CD4-positive, alpha-beta T cell (primary cell): ENCODE measurements at regions not wholly inside any gene's neighbourhood (a gene's known extent, or its start where the extent isn't known, plus 50 kb on each side); places are given as distances from the start of the nearest gene placed in this dataset.

ENCODE experiments used
- ATAC-seq: fragments of 200-7000 bp; cut with Tn5 transposase; one replicate; pipeline ENCODE4 v1.10.0; 2022; ENCODE audit warnings: mild to moderate bottlenecking; ENCODE audit not compliant: poor library complexity
- CTCF ChIA-PET: fragments of 350-600 bp; sonication (Branson Sonifier 250); formaldehyde crosslinking; loops from one replicate; lab custom pipeline; 2021; ENCODE audit warnings: antibody characterized with exemption, inconsistent platforms; lab: Charles Lee
- POLR2A ChIA-PET: fragments of 350-600 bp; sonication (Branson Sonifier 250); formaldehyde crosslinking; loops from one replicate; lab custom pipeline; 2021; ENCODE audit warnings: antibody characterized with exemption, inconsistent platforms; lab: Charles Lee
- DNase-seq, 14 experiments: peaks; one replicate each; pipeline ENCODE4 v3.0.0-alpha.2; 2013 to 2020; ENCODE audit warnings: mixed read lengths in 2 of 14
- H3K27ac ChIP-seq, 2 donors: one replicate each; pipeline versions ENCODE4 v1.5.1 to v1.7.0; 2013; ENCODE audit warnings: low read length in 2 of 2, low read depth in 1 of 2, mild to moderate bottlenecking in 1 of 2
- H3K27me3 ChIP-seq, 2 experiments: 1 replicate in 1 of 2; 2 replicates in 1 of 2; pipeline versions ENCODE4 v1.6.1 to v1.7.0; 2013; ENCODE audit warnings: low read length in 2 of 2, control low read depth in 1 of 2, mild to moderate bottlenecking in 1 of 2, moderate library complexity in 1 of 2; ENCODE audit not compliant: insufficient read depth in 2 of 2, control insufficient read depth in 1 of 2
- H3K36me3 ChIP-seq: one replicate; pipeline ENCODE4 v1.6.1; 2013; ENCODE audit warnings: low read length, control low read depth; ENCODE audit not compliant: insufficient read depth
- H3K4me1 ChIP-seq: one replicate; pipeline ENCODE4 v1.6.1; 2013; ENCODE audit warnings: low read length, control low read depth; ENCODE audit not compliant: insufficient read depth
- H3K4me3 ChIP-seq: one replicate; pipeline ENCODE4 v1.5.1; 2013; ENCODE audit warnings: mild to moderate bottlenecking, low read length, moderate library complexity
- H3K9me3 ChIP-seq, 2 experiments: 1 replicate in 1 of 2; 2 replicates in 1 of 2; pipeline versions ENCODE4 v1.6.1 to v1.7.0; 2013; ENCODE audit warnings: low read length in 2 of 2, mild to moderate bottlenecking in 2 of 2, control low read depth in 1 of 2, moderate library complexity in 1 of 2; ENCODE audit not compliant: control insufficient read depth in 1 of 2, insufficient read depth in 1 of 2
- H3K27ac Mint-ChIP-seq: one replicate; pipeline ENCODE4 v1.8.0; 2020; ENCODE audit warnings: mixed read lengths
- H3K27me3 Mint-ChIP-seq: one replicate; pipeline ENCODE4 v1.8.0; 2021; ENCODE audit warnings: mixed read lengths
- H3K36me3 Mint-ChIP-seq: one replicate; pipeline ENCODE4 v1.8.0; 2021; ENCODE audit warnings: low read depth, mixed read lengths
- H3K4me1 Mint-ChIP-seq: one replicate; pipeline ENCODE4 v1.8.0; 2021; ENCODE audit warnings: low read depth, mixed read lengths
- H3K4me3 Mint-ChIP-seq: one replicate; pipeline ENCODE4 v1.8.0; 2020; ENCODE audit warnings: mild to moderate bottlenecking, mixed read lengths
- H3K9me3 Mint-ChIP-seq: one replicate; pipeline ENCODE4 v1.8.0; 2020; ENCODE audit warnings: mixed read lengths
- CTCF ChIP-seq: fragments of 200-600 bp; IDR thresholded peaks from one replicate; pipeline ENCODE4 v1.8.0; 2022; ENCODE audit warnings: antibody characterized with exemption, mild to moderate bottlenecking
- intact Hi-C, 2 experiments: fragments of 100-400 bp; cut with DNase I in 1 of 2; cut with micrococcal nuclease in 1 of 2; formaldehyde crosslinking; loops; one replicate each; pipeline versions ENCODE4 v1.15.1 to v1.9.0; 2023 to 2025; cut with DNase I, micrococcal nuclease

- no peaks in the 10 kb centered on the region for H3K27me3 Mint-ChIP-seq
- H3K36me3 Mint-ChIP-seq, result no peaks in the 10 kb centered on the region
- H3K27me3 ChIP-seq, result no peaks in the 10 kb centered on the region
- intact Hi-C loops, result no loop called here
- no peak overlapping the region for H3K4me3 ChIP-seq
- H3K27ac Mint-ChIP-seq, result no peak overlapping the region
- H3K9me3 ChIP-seq, result no peaks in the 10 kb centered on the region
- CTCF ChIA-PET, result no interaction called here
- H3K27ac ChIP-seq, result no peak overlapping the region
- DNase-seq (no peak), ATAC-seq (no peak)
- TF ChIP-seq CTCF, result no peak
- H3K9me3 Mint-ChIP-seq, result peaks cover 3% of the 10 kb centered on the region
- POLR2A ChIA-PET, result no interaction called here
- H3K36me3 ChIP-seq, result no peaks in the 10 kb centered on the region
- peaks cover 4% of the 10 kb centered on the region for H3K4me1 Mint-ChIP-seq
- no peaks in the 10 kb centered on the region for H3K4me1 ChIP-seq
- no peak overlapping the region for H3K4me3 Mint-ChIP-seq
Observed at GRCh38 chr2:217167531-217167930, 307.7 kb upstream of the TNP1 start.

- no peaks in the 10 kb centered on the region for H3K9me3 ChIP-seq
- Mint-ChIP-seq H3K9me3 (peaks cover 3% of the 10 kb centered on the region), H3K27ac (no peak overlapping the region), H3K4me3 (no peak overlapping the region), H3K27me3 (no peaks in the 10 kb centered on the region), H3K4me1 (peaks cover 16% of the 10 kb centered on the region), H3K36me3 (no peaks in the 10 kb centered on the region)
- no peaks in the 10 kb centered on the region for H3K27me3 ChIP-seq
- no peak overlapping the region for H3K4me3 ChIP-seq
- DNase-seq (peak in 2 of 14 experiments; percentile 2 to 8), ATAC-seq (no peak)
- H3K36me3 ChIP-seq, result no peaks in the 10 kb centered on the region
- no peak for TF ChIP-seq CTCF
- ChIA-PET POLR2A (no interaction called here), CTCF (no interaction called here)
- no peak overlapping the region for H3K27ac ChIP-seq
- intact Hi-C loops, result no loop called here
- no peaks in the 10 kb centered on the region for H3K4me1 ChIP-seq
Observed at GRCh38 chr2:217166241-217166850, 306.5 kb upstream of the TNP1 start.

- no peaks in the 10 kb centered on the region for H3K9me3 Mint-ChIP-seq
- H3K36me3 Mint-ChIP-seq, result no peaks in the 10 kb centered on the region
- Histone ChIP-seq H3K27ac (no peak overlapping the region), H3K4me3 (no peak overlapping the region), H3K36me3 (no peaks in the 10 kb centered on the region), H3K4me1 (no peaks in the 10 kb centered on the region), H3K27me3 (no peaks in the 10 kb centered on the region), H3K9me3 (no peaks in the 10 kb centered on the region)
- CTCF ChIA-PET, result no interaction called here
- DNase-seq, result no peak
- intact Hi-C loops, result no loop called here
- peaks cover 19% of the 10 kb centered on the region for H3K4me1 Mint-ChIP-seq
- no peak for ATAC-seq
- H3K27ac Mint-ChIP-seq, result no peak overlapping the region
- no peaks in the 10 kb centered on the region for H3K27me3 Mint-ChIP-seq
- POLR2A ChIA-PET, result no interaction called here
- no peak for TF ChIP-seq CTCF
- no peak overlapping the region for H3K4me3 Mint-ChIP-seq
Observed at GRCh38 chr2:217165547-217165946, 305.7 kb upstream of the TNP1 start.
